GM23338 (cell line): ENCODE measurements at regions not wholly inside any gene's neighbourhood (a gene's known extent, or its start where the extent isn't known, plus 50 kb on each side); places are given as distances from the start of the nearest gene placed in this dataset.
A peak's percentile ranks its signal among the peaks of the same experiment; 100 is the strongest.

ENCODE experiments used
- ATAC-seq: fragments of 200-7000 bp; cut with Tn5 transposase; 3 replicates; pipeline ENCODE4 v1.9.1; 2020
- DNase-seq: peaks from one replicate; pipeline ENCODE4 v3.0.0-alpha.2; 2015; ENCODE audit warnings: low spot score
- H2AFZ ChIP-seq: fragments of 200-600 bp; sonication (generic); 2 replicates; pipeline ENCODE4 v1.8.0; 2016; ENCODE audit warnings: antibody characterized with exemption, mild to moderate bottlenecking, moderate library complexity
- H3F3A ChIP-seq: fragments of 200-600 bp; sonication (generic); replicated peaks from 2 replicates; pipeline ENCODE4 v1.8.0; 2017; ENCODE audit warnings: antibody characterized with exemption, mixed run types, low read depth
- H3K27ac ChIP-seq: fragments of 200-600 bp; sonication (generic); 2 replicates; pipeline ENCODE4 v1.6.1; 2016; ENCODE audit warnings: low read depth
- H3K27me3 ChIP-seq: fragments of 200-600 bp; sonication (generic); 2 replicates; pipeline ENCODE4 v1.8.0; 2016; ENCODE audit warnings: mild to moderate bottlenecking, mixed run types, moderate library complexity; ENCODE audit not compliant: insufficient read depth
- H3K36me3 ChIP-seq: fragments of 200-600 bp; sonication (generic); 2 replicates; pipeline ENCODE4 v1.8.0; 2016; ENCODE audit warnings: mild to moderate bottlenecking; ENCODE audit not compliant: insufficient read depth
- H3K4me1 ChIP-seq: fragments of 200-600 bp; sonication (generic); 2 replicates; pipeline ENCODE4 v1.8.0; 2016; ENCODE audit warnings: mild to moderate bottlenecking, moderate library complexity; ENCODE audit not compliant: insufficient read depth
- H3K4me2 ChIP-seq: fragments of 200-600 bp; sonication (generic); 2 replicates; pipeline ENCODE4 v1.7.1; 2017; ENCODE audit warnings: mixed run types
- H3K4me3 ChIP-seq: fragments of 200-600 bp; sonication (generic); 2 replicates; pipeline ENCODE4 v1.6.1; 2016; ENCODE audit warnings: mixed run types
- H3K79me2 ChIP-seq: fragments of 200-600 bp; sonication (generic); replicated peaks from 2 replicates; pipeline ENCODE4 v1.8.0; 2017; ENCODE audit warnings: mild to moderate bottlenecking; ENCODE audit not compliant: insufficient read depth
- H3K9me2 ChIP-seq: fragments of 200-600 bp; sonication (generic); 2 replicates; pipeline ENCODE4 v1.8.0; 2017; ENCODE audit not compliant: insufficient read depth
- H4K20me1 ChIP-seq: fragments of 200-600 bp; sonication (generic); replicated peaks from 2 replicates; pipeline ENCODE4 v1.8.0; 2017; ENCODE audit warnings: mild to moderate bottlenecking; ENCODE audit not compliant: insufficient read depth
- H3K27ac Mint-ChIP-seq: 2 replicates; pipeline ENCODE4 v1.8.0; 2020; ENCODE audit warnings: inconsistent platforms, mild to moderate bottlenecking, moderate library complexity, mixed read lengths
- H3K27me3 Mint-ChIP-seq: 3 replicates; pipeline ENCODE4 v1.8.0; 2022; ENCODE audit warnings: low read depth, mild to moderate bottlenecking, moderate library complexity, mixed read lengths, inconsistent platforms; ENCODE audit not compliant: insufficient read depth, poor library complexity
- H3K36me3 Mint-ChIP-seq: 3 replicates; pipeline ENCODE4 v1.8.0; 2021; ENCODE audit warnings: low read depth, mild to moderate bottlenecking, inconsistent platforms, moderate library complexity, mixed read lengths
- H3K4me1 Mint-ChIP-seq: 3 replicates; pipeline ENCODE4 v1.8.0; 2020; ENCODE audit warnings: mild to moderate bottlenecking, inconsistent platforms, mixed read lengths
- H3K4me3 Mint-ChIP-seq: 3 replicates; pipeline ENCODE4 v1.8.0; 2021; ENCODE audit warnings: moderate library complexity, mild to moderate bottlenecking, inconsistent platforms, mixed read lengths
- H3K9me3 Mint-ChIP-seq: 3 replicates; pipeline ENCODE4 v1.8.0; 2020; ENCODE audit warnings: moderate library complexity, mild to moderate bottlenecking, inconsistent platforms, mixed read lengths
- CREB1 ChIP-seq: fragments of 250-450 bp; sonication (Bioruptor Pico); IDR thresholded peaks from 2 replicates; pipeline ENCODE4 v1.5.0; 2020; ENCODE audit warnings: low read depth, mild to moderate bottlenecking, moderate library complexity
- EZH2 ChIP-seq: fragments of 200-600 bp; sonication (generic); IDR thresholded peaks from one replicate; pipeline ENCODE4 v1.8.0; 2017; ENCODE audit warnings: antibody characterized with exemption, mild to moderate bottlenecking, low read depth; ENCODE audit not compliant: unreplicated experiment
- JUNB ChIP-seq: IDR thresholded peaks from one replicate; pipeline ENCODE4 v1.6.1; 2016; ENCODE audit warnings: antibody characterized with exemption; ENCODE audit not compliant: unreplicated experiment
- NANOG ChIP-seq: IDR thresholded peaks from 2 replicates; pipeline ENCODE4 v1.6.1; 2016; ENCODE audit warnings: antibody characterized with exemption, borderline replicate concordance
- POLR2AphosphoS5 ChIP-seq: IDR thresholded peaks from 2 replicates; pipeline ENCODE4 v1.6.1; 2016; ENCODE audit warnings: antibody characterized with exemption, low read depth
- STAT1 ChIP-seq: IDR thresholded peaks from one replicate; pipeline ENCODE4 v1.6.1; 2016; ENCODE audit warnings: antibody characterized with exemption; ENCODE audit not compliant: unreplicated experiment
- ZNF114 ChIP-seq: fragments of 250-450 bp; sonication (Bioruptor Pico); IDR thresholded peaks from 2 replicates; pipeline ENCODE4 v1.5.0; 2020; ENCODE audit warnings: mild to moderate bottlenecking, moderate library complexity
- ZNF331 ChIP-seq: fragments of 250-450 bp; sonication (Bioruptor Pico); IDR thresholded peaks from 2 replicates; pipeline ENCODE4 v1.5.0; 2020; ENCODE audit warnings: low read depth, mild to moderate bottlenecking, moderate library complexity
- TF ChIP-seq, protein P1 (sequence below): fragments of 250-450 bp; sonication (Bioruptor Pico); IDR thresholded peaks from 2 replicates; pipeline ENCODE4 v1.5.0; 2020; ENCODE audit warnings: mild to moderate bottlenecking, moderate library complexity
- TF ChIP-seq, protein P2 (sequence below): IDR thresholded peaks from 2 replicates; pipeline ENCODE4 v1.6.1; 2016; ENCODE audit warnings: antibody characterized with exemption
- TF ChIP-seq, protein P3 (sequence below), 2 experiments: fragments of 200-600 bp in 1 of 2; sonication (generic) in 1 of 2; conservative IDR thresholded peaks; 2 replicates each; pipeline versions ENCODE4 v1.5.1 to v1.6.1; 2016 to 2017; ENCODE audit warnings: antibody characterized with exemption in 2 of 2, low read depth in 2 of 2, mild to moderate bottlenecking in 2 of 2, moderate library complexity in 1 of 2

DNA sequence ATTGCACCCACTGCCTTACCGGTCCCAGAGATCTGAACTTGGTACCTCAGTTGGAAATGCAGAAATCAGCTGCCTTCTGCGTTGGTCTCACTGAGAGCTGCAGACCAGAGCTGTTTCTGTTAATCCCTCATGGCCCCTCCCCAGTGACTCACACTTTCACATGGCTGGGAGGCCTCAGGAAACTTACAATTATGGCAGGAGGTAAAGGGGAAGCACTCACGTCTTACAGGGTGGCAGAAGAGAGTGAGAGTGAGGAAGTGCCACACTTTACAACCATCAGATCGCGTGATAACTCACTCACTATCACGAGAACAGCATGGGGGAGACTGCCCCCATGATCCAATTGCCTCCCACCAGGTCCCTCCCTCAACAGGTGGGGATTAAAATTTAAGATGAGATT lies 648.5 kb downstream of the MTRR start:
- no peaks in the 10 kb centered on the region for H3K36me3 Mint-ChIP-seq
- peaks cover 5% of the 10 kb centered on the region for H3K27me3 Mint-ChIP-seq
- H3K79me2 ChIP-seq = no peaks in the 10 kb centered on the region
- H3K4me3 Mint-ChIP-seq = no peak overlapping the region
- H3K4me1 Mint-ChIP-seq = peaks cover 18% of the 10 kb centered on the region
- H3K9me3 Mint-ChIP-seq = peaks cover 4% of the 10 kb centered on the region; the same call in 1 of the 3 replicates
- no peaks in the 10 kb centered on the region for H3F3A ChIP-seq
- no peak overlapping the region for H3K27ac Mint-ChIP-seq
- no peak overlapping the region for H3K4me3 ChIP-seq
- peaks cover 12% of the 10 kb centered on the region for H3K4me1 ChIP-seq
- no peak overlapping the region; the same call in 1 of the 2 replicates for H2AFZ ChIP-seq
- TF ChIP-seq CREB1 (CRISPR knock-in tag) (no peak), NANOG (no peak)
- 0 out of 2 replicates have a peak, but pooled peaks cover 10% of the 10 kb centered on the region for H3K9me2 ChIP-seq
- no peaks in the 10 kb centered on the region for H4K20me1 ChIP-seq
- H3K4me2 ChIP-seq = no peak overlapping the region
- no peaks in the 10 kb centered on the region for H3K36me3 ChIP-seq
- DNase-seq = no peak
- no peaks in the 10 kb centered on the region for H3K27me3 ChIP-seq
- ATAC-seq = no peak
- H3K27ac ChIP-seq = no peak overlapping the region

DNA sequence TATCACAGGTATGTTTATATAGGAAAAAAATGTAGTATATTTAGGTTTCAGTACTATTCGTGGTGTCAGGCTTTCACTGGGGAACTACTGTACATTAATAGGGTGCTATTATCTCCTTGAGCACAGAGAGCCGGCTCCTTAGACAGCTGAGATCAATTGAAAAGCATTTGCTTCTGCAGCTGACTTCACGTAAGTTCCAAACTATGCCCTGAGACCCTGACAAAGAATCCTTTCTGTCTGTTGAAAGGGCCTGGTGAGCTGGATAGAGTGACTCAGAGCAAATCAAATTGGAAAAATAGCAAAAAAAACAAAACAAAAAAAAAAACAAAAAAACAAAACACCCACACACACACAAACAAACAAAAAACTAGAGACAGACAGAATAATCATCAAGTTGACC lies 652.0 kb downstream of the MTRR start:
- no peak overlapping the region for H3K4me3 Mint-ChIP-seq
- H3K27ac ChIP-seq = no peak overlapping the region
- H3K9me2 ChIP-seq = peaks cover 3% of the 10 kb centered on the region; the same call in 1 of the 2 replicates
- DNase-seq = no peak
- H3K4me2 ChIP-seq = no peak overlapping the region
- H2AFZ ChIP-seq = no peak overlapping the region
- no peaks in the 10 kb centered on the region for H3K36me3 Mint-ChIP-seq
- peaks cover 12% of the 10 kb centered on the region for H3K4me1 ChIP-seq
- no peaks in the 10 kb centered on the region for H4K20me1 ChIP-seq
- peaks cover 18% of the 10 kb centered on the region for H3K4me1 Mint-ChIP-seq
- H3K27me3 ChIP-seq = no peaks in the 10 kb centered on the region
- no peaks in the 10 kb centered on the region for H3F3A ChIP-seq
- no peaks in the 10 kb centered on the region for H3K9me3 Mint-ChIP-seq
- H3K36me3 ChIP-seq = no peaks in the 10 kb centered on the region
- H3K4me3 ChIP-seq = no peak overlapping the region
- ATAC-seq = no peak
- peaks cover 5% of the 10 kb centered on the region for H3K27me3 Mint-ChIP-seq
- H3K79me2 ChIP-seq = no peaks in the 10 kb centered on the region
- H3K27ac Mint-ChIP-seq = peak overlapping the region; percentile 56; the same call in 1 of the 2 replicates
- TF ChIP-seq STAT1 = no peak
- no peak for TF ChIP-seq JUNB
- no peak for TF ChIP-seq EZH2
- TF ChIP-seq CREB1 (CRISPR knock-in tag) = no peak
- TF ChIP-seq, protein P1, sequence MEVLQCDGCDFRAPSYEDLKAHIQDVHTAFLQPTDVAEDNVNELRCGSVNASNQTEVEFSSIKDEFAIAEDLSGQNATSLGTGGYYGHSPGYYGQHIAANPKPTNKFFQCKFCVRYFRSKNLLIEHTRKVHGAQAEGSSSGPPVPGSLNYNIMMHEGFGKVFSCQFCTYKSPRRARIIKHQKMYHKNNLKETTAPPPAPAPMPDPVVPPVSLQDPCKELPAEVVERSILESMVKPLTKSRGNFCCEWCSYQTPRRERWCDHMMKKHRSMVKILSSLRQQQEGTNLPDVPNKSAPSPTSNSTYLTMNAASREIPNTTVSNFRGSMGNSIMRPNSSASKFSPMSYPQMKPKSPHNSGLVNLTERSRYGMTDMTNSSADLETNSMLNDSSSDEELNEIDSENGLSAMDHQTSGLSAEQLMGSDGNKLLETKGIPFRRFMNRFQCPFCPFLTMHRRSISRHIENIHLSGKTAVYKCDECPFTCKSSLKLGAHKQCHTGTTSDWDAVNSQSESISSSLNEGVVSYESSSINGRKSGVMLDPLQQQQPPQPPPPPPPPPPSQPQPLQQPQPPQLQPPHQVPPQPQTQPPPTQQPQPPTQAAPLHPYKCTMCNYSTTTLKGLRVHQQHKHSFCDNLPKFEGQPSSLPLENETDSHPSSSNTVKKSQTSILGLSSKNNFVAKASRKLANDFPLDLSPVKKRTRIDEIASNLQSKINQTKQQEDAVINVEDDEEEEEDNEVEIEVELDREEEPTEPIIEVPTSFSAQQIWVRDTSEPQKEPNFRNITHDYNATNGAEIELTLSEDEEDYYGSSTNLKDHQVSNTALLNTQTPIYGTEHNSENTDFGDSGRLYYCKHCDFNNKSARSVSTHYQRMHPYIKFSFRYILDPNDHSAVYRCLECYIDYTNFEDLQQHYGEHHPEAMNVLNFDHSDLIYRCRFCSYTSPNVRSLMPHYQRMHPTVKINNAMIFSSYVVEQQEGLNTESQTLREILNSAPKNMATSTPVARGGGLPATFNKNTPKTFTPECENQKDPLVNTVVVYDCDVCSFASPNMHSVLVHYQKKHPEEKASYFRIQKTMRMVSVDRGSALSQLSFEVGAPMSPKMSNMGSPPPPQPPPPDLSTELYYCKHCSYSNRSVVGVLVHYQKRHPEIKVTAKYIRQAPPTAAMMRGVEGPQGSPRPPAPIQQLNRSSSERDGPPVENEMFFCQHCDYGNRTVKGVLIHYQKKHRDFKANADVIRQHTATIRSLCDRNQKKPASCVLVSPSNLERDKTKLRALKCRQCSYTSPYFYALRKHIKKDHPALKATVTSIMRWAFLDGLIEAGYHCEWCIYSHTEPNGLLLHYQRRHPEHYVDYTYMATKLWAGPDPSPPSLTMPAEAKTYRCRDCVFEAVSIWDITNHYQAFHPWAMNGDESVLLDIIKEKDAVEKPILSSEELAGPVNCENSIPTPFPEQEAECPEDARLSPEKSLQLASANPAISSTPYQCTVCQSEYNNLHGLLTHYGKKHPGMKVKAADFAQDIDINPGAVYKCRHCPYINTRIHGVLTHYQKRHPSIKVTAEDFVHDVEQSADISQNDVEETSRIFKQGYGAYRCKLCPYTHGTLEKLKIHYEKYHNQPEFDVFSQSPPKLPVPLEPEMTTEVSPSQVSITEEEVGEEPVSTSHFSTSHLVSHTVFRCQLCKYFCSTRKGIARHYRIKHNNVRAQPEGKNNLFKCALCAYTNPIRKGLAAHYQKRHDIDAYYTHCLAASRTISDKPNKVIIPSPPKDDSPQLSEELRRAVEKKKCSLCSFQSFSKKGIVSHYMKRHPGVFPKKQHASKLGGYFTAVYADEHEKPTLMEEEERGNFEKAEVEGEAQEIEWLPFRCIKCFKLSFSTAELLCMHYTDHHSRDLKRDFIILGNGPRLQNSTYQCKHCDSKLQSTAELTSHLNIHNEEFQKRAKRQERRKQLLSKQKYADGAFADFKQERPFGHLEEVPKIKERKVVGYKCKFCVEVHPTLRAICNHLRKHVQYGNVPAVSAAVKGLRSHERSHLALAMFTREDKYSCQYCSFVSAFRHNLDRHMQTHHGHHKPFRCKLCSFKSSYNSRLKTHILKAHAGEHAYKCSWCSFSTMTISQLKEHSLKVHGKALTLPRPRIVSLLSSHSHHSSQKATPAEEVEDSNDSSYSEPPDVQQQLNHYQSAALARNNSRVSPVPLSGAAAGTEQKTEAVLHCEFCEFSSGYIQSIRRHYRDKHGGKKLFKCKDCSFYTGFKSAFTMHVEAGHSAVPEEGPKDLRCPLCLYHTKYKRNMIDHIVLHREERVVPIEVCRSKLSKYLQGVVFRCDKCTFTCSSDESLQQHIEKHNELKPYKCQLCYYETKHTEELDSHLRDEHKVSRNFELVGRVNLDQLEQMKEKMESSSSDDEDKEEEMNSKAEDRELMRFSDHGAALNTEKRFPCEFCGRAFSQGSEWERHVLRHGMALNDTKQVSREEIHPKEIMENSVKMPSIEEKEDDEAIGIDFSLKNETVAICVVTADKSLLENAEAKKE (CRISPR knock-in tag) = no peak
- TF ChIP-seq POLR2AphosphoS5 = no peak
- TF ChIP-seq, protein P2, sequence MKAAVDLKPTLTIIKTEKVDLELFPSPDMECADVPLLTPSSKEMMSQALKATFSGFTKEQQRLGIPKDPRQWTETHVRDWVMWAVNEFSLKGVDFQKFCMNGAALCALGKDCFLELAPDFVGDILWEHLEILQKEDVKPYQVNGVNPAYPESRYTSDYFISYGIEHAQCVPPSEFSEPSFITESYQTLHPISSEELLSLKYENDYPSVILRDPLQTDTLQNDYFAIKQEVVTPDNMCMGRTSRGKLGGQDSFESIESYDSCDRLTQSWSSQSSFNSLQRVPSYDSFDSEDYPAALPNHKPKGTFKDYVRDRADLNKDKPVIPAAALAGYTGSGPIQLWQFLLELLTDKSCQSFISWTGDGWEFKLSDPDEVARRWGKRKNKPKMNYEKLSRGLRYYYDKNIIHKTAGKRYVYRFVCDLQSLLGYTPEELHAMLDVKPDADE = no peak
- TF ChIP-seq, protein P3, sequence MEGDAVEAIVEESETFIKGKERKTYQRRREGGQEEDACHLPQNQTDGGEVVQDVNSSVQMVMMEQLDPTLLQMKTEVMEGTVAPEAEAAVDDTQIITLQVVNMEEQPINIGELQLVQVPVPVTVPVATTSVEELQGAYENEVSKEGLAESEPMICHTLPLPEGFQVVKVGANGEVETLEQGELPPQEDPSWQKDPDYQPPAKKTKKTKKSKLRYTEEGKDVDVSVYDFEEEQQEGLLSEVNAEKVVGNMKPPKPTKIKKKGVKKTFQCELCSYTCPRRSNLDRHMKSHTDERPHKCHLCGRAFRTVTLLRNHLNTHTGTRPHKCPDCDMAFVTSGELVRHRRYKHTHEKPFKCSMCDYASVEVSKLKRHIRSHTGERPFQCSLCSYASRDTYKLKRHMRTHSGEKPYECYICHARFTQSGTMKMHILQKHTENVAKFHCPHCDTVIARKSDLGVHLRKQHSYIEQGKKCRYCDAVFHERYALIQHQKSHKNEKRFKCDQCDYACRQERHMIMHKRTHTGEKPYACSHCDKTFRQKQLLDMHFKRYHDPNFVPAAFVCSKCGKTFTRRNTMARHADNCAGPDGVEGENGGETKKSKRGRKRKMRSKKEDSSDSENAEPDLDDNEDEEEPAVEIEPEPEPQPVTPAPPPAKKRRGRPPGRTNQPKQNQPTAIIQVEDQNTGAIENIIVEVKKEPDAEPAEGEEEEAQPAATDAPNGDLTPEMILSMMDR (conservative IDR thresholded peaks at IDR 0.05; ENCODE audit: low read depth in 2 of 2) = no peak
- TF ChIP-seq NANOG = no peak
- TF ChIP-seq ZNF331 (CRISPR knock-in tag) = no peak
- TF ChIP-seq ZNF114 (CRISPR knock-in tag) = no peak
